T-helper 2 cell (primary cell): ENCODE measurements at regions not wholly inside any gene's neighbourhood (a gene's known extent, or its start where the extent isn't known, plus 50 kb on each side); places are given as distances from the start of the nearest gene placed in this dataset.

Experiments used
- DNase-seq, 5 experiments: peaks; one replicate each; pipeline versions ENCODE4 v3.0.0 to v3.0.0-alpha.2; 2012 to 2022

DNA sequence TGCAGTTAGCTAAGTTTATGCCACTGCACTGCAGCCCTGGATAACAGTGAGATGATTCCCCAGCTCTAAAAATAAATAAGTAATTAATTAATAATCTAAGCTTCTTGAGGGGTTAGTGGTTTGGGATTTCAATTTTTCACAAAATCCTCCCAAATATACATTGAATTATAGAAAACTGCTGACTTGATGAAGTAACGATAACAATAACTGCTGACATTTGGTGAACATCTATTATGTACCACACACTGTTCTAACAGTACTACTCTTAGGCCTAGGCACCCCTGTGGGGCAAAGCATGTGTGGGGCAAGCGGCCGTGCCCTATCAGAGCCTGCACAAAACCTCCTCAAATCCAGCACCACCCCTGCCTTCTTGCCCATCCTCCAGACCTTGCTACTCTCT, 245.8 kb upstream of the EPHA4 start:
- DNase-seq = no peak

GRCh38 chr2:221817052-221817451, 244.9 kb upstream of the EPHA4 start:
- no peak for DNase-seq

GRCh38 chr2:221816566-221816965, 244.5 kb upstream of the EPHA4 start:
- no peak for DNase-seq

DNA sequence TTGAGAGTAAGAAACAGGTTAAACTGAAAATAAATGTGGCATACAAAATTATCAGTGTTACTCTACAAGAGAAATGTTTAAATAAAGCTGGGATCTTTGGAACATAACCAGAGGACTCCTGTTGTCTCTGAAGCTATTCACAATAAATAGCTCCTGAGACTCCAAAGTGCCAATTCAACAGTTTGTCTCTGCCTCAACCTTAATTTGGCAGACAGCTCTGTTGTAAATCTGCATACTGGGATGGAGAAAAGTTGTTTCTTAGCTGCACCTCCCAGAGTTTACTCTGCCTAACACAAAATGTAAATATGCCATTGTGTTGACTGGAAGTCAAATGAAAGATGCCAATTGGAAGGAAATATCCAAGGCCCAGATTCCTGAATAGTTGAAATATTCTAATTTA, 238.5 kb upstream of the EPHA4 start:
- no peak for DNase-seq

DNA sequence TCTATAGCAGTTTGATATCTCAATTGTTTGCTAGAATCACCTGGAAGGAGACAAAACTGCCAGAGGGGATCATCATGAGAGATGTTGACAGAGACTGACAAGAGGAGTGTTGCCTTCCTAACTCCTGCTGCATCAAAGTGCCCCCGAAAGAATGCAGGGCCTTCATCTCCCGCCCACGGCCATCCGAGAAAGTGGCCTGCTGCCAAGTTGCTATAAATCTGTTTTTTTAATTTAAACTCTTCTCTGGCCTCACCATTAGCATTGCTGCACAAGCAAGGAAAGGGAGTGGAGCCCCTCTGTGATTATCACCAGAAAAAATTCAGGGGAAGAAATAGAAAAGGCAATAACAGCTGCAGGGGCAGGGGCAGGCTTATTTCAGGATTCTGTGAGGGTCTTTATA, 238.1 kb upstream of the EPHA4 start:
- DNase-seq = no peak

DNA sequence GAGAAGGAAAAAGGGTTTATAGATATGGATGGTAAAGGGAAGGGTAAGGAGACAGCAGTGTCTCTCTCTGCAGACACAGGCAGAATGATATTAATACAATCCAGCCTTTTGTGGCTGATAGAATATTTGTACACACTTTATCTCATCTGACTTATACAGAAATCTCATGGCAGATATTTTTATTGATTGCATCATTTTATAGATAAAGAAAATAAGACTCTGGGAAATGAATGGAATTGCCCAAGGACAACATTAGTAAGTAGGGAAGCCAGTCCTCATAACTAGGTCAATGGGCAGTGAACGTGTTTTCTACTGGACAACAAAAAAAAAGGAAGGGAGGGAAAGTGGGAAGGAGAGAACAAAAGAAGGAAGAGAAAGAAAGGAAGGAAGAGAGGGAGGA, 236.4 kb upstream of the EPHA4 start:
- no peak for DNase-seq

DNA sequence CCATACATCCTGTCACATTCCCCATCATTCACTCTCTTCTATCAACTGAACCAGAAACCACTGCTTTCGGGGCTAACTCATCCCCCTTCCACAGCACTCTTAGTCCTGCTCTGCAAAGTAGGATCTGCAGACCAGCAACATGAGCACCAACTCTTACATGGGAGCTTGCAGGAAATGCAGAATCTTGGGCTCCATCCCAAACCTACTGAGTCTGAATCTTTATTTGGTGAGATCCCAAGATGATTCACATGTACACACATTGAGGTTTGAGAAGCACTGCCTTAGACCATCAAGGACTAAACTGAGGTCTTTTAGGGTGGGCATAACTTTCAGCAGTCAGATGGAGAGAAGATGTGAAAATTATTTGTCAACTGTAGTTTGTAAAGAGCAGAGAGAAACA, 235.6 kb upstream of the EPHA4 start:
- DNase-seq = no peak

DNA sequence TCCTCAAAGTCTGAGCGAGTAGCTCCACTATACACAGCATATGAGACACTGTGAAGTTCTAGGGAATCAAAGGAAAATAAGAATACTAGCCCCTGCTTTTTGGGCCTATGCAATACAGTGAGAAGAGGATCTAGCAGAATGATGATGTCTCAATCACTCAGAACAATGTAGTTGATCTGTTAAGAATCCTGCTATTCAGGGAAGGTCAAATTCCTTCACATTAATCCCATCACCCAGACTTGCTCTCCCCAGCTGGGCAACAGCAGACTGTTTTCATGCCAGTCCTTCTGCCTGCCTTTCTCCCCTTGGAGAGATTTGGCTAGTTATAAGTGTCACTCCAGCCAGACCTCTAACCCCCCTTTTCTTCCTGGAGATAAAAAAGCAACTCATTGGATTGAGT, 230.0 kb upstream of the EPHA4 start:
- DNase-seq = no peak

DNA sequence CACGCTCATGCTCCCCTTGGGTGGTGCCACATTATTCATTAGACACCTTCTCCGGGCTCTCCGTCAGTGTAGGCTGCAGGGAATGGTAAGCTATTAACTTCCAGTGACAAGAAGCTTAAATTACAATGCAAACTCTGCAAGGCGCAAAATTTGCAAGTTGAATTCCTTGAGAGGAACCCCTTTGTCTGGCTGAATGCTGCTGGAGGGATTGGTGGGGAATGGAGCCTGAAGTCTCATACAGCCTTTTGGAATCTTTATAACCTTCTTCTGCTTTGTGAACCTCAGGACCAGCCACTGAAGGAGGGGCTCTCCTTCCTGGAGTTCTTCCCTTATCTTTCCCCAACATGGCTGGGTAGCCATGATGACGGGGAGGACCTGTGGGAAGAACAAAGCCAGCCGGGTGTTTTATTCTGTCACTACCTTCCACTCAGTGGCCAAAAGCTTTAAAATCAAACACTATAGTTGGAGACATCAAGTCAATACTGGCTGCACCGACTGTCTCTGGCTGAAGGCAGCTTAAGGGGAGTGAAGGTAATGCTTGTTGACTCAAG, 220.9 kb upstream of the EPHA4 start:
- DNase-seq = no peak

DNA sequence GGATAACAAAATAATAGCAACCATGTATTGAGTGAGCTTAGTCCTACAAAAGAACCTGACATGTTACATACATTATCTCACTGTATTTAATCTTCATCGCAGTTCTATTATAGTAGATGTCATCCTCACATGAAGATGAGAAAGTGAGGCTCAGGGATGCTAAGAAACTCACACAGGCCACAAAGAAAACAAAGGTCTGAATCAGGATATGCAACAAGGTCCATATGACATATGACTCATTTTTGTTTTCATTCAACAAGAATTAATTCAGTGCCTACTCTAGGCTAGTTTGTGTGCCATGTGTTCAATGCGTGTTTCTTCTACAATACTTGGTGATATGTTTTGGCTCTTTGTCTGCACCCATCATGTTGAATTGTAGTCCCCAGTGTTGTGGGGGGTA, 219.7 kb upstream of the EPHA4 start:
- DNase-seq = no peak

DNA sequence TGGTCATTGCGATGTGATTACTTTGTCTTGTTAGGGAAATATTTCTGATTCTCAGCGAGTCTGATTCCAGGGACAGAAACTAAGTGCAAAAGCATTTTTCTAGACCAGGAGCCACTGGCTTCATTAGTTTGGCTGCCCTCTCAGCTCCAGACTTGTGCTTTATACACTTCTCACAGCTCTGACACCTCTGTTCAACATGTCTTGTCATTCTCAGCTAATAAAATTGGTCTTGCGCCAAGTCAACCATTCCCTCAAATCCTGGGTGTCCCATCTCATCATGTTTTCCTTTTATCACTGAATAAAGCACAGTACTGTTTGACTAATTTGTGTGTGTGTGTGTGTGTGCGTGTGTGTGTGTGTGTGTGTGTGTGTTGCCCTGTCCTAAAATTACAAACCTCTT, 215.5 kb upstream of the EPHA4 start:
- DNase-seq = no peak

GRCh38 chr2:221786297-221786926, 214.3 kb upstream of the EPHA4 start:
- DNase-seq = no peak

DNA sequence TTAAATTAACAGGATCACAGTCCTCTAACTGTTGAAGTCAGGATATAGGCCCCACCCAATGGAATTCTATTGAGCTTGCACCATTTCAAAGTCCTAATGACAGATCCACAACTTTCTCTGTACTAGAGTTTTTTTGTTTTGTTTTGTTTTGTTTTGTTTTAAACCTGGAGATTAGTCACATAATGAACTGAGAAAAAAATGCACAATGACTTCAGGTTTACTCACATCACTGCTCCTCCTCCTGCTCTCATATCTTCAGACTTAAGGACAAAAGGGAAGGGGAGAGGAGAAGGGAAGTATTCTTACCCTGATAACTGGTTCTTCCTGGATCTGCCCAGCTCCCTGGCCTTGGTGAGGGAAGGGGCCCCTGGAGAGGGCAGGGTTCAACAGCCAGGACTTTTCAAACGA, 208.2 kb upstream of the EPHA4 start:
- no peak for DNase-seq

GRCh38 chr2:221779614-221780067, 207.5 kb upstream of the EPHA4 start:
- DNase-seq = no peak

- no peak for DNase-seq
Measured at GRCh38 chr2:221778025-221778424, 205.9 kb upstream of the EPHA4 start.

- no peak for DNase-seq
Measured at GRCh38 chr2:221777119-221777518, 205.0 kb upstream of the EPHA4 start.

DNA sequence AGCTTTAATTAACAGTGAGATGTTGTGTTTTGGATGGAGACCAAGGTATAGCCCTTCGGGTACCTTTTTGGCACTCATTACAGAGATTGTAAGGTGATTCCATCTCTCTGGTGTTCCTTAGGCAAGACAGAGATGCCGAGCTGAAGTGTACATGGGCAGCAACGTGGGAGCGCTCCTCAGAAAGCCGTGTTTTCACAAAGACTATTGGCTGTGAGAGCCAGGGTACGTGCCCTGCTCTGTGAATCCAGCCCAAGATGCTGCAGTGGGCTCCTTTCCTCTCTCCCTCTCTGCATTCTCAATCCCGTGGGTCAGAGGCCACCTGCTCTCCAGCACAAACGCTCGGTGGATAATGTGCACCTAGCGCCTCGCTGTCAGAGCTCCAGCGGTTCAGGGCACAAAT, 203.0 kb upstream of the EPHA4 start:
- no peak for DNase-seq

GRCh38 chr2:221774136-221774535, 202.0 kb upstream of the EPHA4 start:
- no peak for DNase-seq

GRCh38 chr2:221771297-221771696, 199.2 kb upstream of the EPHA4 start:
- no peak for DNase-seq

DNA sequence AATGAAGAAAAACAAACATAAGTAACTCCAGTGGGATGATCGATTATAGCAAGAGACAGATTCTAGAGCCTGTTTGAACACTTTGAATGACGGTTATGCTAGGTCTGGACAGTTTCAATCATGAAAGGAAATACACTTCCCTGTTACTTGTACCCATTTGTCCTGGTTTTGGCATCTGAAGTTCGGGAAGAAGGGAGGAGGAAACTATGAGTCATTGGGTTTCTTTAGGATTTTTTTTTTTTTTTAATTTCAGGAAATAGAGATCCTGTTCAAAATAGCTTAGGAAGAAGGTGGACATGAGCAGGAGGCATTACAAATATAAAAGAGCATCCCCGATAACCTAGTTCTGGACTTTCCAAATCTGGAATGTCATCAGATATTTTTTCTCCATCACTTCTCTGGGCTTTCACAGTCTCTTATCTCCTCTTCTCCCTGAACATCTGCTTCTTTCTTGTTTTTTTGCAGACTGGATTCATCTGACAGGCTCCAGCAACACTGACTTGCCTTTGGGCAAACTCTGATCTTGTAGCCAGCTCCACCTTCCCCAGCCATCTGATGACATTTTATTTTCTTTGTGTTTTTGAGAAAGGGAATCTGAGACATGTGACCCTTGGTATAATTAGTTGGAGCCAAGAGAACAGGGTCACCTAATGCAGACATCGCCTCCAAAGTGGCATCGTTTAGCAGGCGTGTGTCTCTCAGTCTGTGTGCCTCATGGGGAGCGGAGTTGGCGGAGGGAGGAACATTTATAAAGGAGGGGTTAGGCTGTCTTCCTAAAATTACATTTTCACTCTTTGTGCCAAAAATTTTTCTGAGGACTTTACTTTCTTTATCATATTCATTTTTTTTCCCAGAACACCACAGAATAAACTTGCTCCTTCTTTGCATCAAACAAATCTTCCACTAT, 195.3 kb upstream of the EPHA4 start:
- no peak for DNase-seq

DNA sequence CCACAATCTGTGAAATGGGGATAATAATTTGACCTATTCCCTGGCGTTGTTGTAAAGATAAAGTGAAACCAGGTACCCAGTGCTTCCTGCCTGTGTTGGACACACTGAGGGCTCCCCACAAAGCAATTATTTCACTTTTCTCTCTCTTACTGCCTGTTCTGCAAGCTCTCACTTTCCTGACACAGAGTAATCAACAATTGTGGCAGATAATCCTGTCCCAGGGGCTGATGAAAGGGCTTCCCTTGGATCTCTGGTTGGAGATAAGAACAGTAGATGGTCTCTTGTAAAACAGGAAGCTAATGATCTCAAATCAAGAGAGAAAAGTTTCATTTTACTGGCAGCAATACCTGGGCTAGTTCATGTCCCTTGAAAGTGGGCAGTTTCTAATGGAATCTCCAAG, 190.4 kb upstream of the EPHA4 start:
- DNase-seq = no peak

DNA sequence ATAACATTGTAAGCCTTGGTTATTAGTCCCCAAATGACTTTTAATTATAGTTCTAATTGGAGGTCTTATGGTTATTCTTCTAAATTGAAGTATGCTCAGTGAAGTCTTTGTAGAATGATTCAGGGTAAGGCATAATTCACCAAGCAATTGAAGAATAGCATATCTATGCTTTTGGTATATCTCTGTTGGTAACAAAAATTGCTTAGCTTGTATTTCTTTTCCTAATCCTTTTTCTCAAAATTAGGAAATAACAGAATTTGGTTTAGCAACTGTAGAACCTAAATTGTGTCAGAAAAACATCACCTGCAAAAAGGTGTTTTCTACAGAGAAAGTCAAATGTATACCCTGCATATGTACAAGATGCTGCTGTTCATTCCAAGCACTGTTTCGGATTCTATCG, 189.2 kb upstream of the EPHA4 start:
- DNase-seq = no peak

DNA sequence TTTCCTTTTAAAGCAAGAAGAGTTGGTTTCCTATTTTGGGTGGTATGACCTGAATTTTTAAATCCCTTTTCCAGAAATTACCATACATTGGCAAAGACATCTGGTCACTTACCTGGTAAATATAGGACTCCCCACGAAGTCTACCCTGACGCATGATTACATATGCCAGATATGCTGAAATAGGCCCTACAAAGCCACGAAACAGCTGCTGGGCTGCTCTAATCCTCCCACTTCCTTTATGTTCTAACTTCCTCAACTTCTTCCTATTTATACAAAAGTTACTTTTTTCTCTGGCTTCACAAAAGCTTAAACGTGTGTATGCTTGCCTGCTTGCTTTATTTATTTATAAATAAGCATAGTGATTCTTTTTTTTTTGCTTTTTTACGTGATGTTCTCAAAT, 186.0 kb upstream of the EPHA4 start:
- DNase-seq = no peak

DNA sequence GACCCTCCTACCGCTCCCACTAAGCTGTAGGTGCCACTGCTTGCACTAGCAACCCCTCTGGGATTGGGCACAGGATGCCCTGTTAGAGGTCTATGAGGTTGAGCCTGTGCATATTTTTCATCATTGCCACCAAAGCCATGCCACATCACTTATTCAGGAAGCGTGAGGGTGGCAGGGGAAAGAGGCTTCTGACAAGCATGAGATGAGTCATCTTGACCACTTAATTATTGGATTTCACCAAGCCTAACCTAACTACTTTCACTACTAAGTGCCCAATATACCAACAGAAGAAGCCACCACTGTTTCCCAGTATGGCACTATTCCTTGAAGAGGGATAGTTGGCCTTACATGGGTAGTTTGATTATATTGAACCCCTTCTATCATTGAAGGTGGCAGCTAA, 181.3 kb upstream of the EPHA4 start:
- no peak for DNase-seq
